AG08396 (cell line): ENCODE measurements at regions not wholly inside any gene's neighbourhood (a gene's known extent, or its start where the extent isn't known, plus 50 kb on each side); places are given as distances from the start of the nearest gene placed in this dataset.

Source experiments
- DNase-seq: peaks from one replicate; pipeline ENCODE4 v3.0.0; 2012; ENCODE audit warnings: low spot score, mixed read lengths

DNA sequence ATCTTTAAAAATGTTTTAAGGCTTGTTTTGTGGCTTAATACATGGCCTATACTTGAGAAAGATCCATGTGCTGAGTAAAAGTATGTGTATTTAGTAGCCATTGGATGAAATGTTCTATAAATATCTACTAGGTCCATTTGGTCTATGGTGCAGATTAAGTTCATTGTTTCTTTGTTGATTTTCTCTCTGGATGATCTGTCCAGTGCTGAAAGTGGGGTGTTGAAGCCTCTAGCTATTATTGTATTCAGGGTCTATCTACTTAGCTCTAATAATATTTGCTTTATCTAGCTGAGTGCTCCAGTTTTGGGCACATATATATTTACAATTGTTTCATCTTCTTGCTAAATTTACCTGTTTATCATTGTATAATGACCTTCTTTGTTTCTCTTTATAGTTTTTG, 272.2 kb upstream of the NR4A3 start:
- DNase-seq, result no peak

DNA sequence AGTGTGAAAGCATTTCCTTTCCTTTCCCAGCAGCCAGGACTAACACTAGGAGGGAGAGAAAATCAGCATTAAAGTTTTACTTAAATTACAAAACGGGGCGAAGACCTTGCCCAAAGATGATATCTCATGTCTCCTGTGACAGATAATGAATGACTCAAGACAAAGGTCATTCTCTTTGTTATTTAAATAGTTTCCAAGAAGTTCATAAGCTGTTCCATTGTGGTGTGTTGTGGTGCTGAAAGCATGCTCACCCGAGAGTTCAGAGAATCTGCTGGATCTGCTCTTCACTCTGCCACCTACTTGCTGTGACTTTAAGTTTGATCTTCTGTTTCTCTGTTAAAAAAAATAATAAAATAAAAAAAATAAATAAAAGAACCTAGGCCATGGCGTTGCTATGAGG, 265.9 kb upstream of the NR4A3 start:
- no peak for DNase-seq

DNA sequence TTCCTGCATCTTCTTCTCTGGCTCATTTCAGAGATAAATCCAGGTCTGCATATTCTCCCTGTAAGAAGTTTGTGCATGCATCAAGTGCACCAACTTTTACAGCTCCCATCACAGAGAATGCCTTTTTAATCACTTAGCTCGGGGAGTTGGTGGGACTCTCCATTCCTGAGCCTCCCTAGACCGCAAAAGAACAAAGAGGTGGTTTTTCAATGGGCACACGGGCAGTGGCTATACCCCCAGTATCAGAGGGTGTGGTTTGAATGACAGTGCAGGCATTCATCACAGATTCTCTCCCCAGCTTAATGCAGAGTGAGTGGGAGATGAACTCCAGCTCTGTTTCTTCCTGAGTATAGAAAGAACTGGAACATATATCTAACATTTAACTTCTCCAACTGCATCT, 264.7 kb upstream of the NR4A3 start:
- no peak for DNase-seq

DNA sequence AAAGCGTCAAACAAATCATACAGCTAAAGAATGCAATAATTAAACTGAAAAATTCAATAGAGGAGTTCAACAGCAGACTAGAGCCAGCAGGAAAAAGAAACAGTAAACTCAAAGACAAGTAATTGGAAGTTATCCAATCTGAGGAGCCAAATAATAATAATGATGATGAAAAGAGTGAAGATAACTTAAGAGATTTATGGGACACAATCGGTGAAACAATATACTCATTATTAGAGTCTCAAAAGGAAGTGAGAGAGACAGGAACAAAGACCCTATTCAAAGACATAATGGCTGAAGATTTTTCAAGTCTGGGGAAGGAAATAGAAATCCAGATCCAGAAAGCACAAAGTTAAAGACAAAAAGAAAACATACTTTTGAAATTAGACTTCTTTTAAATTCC, 263.9 kb upstream of the NR4A3 start:
- no peak for DNase-seq

- DNase-seq, result no peak
Measured at GRCh38 chr9:99559776-99560175, 261.9 kb upstream of the NR4A3 start.

GRCh38 chr9:99560561-99560960, 261.1 kb upstream of the NR4A3 start:
- no peak for DNase-seq

DNA sequence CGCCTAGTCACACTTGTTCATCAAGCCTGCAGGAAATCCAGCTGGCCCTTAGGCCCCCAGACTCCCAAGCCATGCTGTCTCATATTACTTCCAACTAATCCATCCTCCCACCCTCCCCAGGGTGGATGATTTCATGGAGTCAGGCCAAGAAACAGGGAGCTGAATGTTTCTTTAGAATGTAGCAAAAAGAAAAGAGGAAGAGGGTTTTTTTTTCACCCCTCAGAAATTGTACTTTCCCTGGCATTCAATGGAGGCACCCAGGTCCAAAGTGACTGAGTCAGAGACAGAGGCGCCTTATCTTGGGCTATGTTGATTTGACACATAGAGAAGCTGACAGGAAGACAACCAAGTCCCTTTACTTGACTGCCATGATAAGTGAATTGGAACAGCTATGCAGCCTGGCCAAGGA, 260.2 kb upstream of the NR4A3 start:
- DNase-seq, result no peak

DNA sequence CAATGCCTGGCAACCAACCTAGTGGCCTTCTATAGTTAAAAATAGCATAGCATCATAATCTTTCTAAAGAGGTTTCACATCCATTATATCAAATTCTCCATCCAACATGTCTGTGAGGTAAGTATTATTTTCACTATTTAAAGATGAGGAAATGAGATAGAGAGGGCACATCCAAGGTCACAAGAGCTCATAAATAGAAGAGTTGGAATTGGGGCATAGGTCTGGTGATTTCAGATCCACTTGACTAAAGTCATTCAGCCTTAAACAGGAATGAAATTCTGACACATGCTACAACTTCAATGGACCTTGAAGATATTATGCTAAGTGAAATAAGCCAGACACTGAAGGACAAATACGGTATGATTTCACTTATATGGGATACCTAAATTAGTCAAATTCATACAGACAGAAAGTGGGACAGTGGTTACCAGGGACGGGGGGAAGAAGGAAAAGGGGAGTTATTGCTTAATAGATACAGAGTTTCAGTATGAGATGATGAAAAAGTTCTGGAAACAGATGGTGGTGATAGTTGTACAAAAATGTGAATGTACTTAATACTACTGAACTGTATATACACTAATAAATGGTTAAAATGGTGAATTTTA, 259.6 kb upstream of the NR4A3 start:
- no peak for DNase-seq

DNA sequence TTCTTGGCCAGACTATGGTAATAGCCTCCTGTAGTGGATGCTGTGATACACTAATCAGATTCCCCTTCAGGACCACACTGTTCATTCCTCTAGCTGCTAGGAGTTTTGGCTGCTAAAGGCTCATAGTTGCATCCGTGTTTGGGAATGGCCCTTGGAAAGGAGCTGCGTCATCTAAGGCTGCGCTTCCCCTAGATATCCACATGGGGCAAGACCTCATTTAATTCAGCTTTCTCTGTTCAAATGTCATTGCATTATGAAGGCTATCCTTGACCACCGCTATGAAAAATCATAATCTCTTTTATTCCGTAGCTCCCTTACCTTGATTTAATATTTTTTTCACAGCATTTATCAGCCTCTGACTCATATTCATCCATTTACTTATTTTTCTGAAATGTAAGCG, 258.3 kb upstream of the NR4A3 start:
- DNase-seq, result no peak

DNA sequence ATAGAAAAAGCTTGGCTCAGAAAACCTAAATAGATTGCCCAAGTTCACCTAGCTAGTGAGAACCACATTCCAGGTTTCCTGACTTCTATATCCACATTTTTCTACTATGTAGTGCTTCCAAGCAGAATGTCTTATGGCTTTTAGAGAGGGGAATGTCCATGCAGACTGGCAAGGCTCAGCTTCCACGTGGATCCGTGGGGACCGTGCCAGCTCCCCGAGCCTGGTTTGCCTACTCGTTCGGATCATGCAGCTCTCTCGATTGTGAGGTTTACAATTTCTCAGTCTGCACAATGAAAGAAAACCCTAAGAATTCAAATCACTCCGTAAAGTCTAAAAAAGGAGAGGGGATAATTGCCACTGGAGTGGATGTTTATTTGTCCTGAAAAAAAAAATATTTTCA, 256.5 kb upstream of the NR4A3 start:
- no peak for DNase-seq

GRCh38 chr9:99567436-99567835, 254.2 kb upstream of the NR4A3 start:
- no peak for DNase-seq

- DNase-seq, result no peak
Measured at GRCh38 chr9:99569840-99570239, 251.8 kb upstream of the NR4A3 start.

GRCh38 chr9:99572567-99572966, 249.1 kb upstream of the NR4A3 start:
- DNase-seq, result no peak

DNA sequence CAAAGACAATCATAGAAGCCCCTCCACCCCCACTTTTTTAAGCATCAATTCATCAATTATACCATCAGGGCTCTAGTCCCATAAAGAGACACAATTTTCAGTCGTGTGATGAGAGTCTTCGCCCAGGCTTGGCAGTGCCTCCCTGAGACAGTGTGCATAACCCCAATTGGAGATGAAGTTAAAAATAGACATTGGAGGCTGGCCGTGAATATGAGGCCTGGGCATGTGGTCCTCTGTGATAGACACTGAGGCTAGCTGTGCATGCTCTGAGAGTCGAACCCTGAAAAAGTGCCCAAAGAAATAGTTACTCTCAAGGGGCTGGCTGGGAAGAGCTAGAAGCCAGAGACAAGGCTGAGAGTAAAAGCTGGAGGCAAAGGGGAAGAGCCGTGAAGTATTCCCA, 248.6 kb upstream of the NR4A3 start:
- no peak for DNase-seq

- no peak for DNase-seq
Measured at GRCh38 chr9:99573886-99574285, 247.8 kb upstream of the NR4A3 start.

DNA sequence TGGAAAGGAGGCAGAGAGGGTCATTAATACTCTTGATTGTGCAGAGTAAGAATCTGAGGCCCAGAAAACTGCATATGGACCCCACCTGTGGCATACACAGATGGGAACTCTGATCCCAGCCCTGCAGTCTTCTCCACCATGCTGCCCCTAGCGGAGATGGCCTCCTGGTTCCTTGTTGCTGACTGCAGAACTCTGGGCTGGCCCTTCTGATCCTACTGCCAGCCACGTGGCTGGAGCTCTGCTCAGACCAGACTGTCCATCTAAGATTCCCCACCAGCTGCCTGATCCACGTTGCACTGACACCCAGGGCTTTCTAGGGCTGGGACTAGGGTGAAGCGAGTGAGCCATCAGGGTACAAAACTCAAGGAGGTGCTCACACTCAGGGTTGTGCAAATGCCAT, 245.7 kb upstream of the NR4A3 start:
- no peak for DNase-seq

DNA sequence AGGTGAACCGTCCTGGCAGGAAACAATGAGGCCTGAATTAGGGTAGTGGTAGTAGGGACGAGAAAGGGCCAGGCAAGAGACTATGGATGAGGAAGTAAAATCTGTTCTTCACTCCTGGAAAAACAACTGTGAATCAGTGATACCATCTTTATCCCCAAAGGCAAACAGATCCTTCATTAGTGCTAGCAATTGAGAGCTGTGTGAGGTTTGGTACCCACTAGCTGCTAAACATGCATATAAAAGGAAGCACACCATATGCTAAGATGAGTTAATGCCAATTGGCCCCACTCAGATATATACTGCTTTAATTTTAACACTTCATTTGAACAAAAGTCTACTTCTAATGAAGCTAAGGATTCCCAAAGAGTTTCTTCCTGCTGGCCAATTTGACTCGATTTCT, 244.8 kb upstream of the NR4A3 start:
- DNase-seq, result no peak

- DNase-seq, result no peak
Measured at GRCh38 chr9:99577351-99577750, 244.3 kb upstream of the NR4A3 start.

DNA sequence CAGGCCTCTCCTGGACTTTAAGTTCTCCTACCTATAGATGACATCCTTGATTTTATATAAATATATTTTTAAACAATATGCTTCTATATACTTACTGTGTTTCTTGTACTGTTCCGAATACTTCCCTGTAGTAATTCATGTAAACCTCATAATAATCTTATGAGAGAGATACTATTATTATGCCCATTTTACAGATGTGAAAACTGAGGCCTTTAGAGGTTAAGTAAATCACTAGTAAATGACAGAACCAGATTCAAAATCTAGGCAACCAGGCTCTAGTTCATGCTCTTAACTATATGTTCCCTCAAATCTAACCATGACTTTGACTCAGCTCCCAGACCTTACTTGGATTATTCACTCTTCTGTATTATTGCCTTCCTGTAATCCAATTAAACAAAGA, 243.0 kb upstream of the NR4A3 start:
- no peak for DNase-seq

GRCh38 chr9:99579964-99580363, 241.7 kb upstream of the NR4A3 start:
- DNase-seq, result no peak

- DNase-seq, result no peak
Measured at GRCh38 chr9:99582814-99583213, 238.9 kb upstream of the NR4A3 start.

GRCh38 chr9:99588299-99588698, 233.4 kb upstream of the NR4A3 start:
- no peak for DNase-seq

DNA sequence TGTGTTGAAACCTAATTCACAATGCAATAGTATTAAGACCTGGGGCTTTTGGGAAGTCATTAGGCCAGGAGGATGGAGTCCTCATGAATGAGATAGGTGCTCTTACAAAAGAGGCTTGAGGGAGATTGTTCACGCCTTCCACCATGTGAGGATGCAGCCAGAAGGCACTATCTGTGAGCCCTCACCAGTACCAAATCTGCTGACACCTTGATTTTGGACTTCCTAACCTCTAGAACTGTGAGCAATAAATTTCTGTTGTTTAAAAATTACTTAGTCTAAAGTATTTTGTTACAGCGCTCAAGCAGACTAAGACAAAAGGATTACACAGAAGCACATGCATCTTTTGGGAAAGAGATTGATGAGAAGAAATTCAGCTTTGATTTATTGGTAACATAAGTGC, 232.9 kb upstream of the NR4A3 start:
- no peak for DNase-seq

DNA sequence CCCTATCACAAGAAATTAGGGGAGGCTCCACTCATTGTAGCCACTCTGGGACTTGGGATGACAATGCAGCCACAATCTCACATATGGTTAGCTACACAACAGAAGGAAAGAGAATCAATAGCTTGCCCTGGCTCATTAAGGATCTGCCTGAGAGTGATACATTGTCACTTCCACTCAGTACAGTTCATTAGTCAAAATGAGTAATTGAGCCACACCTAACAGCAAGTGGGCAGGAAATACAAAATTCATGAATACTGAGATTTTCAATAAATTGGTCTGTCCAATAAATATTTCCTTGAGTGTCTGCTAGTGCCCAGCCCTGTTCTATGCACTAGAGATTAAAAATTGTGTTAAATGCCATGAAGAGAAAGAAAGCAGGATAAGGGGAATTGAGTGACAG, 231.3 kb upstream of the NR4A3 start:
- no peak for DNase-seq

- no peak for DNase-seq
Measured at GRCh38 chr9:99590840-99591239, 230.8 kb upstream of the NR4A3 start.
